Adrenal gland (tissue), 5 donors: ENCODE measurements at regions not wholly inside any gene's neighbourhood (a gene's known extent, or its start where the extent isn't known, plus 50 kb on each side); places are given as distances from the start of the nearest gene placed in this dataset.

Experiments
- POLR2A ChIP-seq, 2 donors: fragments of 450-650 bp; IDR thresholded peaks; one replicate each; pipeline ENCODE4 v1.6.1; 2017; ENCODE audit warnings: antibody characterized with exemption in 2 of 2, mild to moderate bottlenecking in 2 of 2, moderate library complexity in 1 of 2
- TF ChIP-seq, protein P1 (sequence below), 6 experiments: fragments of 450-650 bp in 4 of 6; fragments of 200-600 bp in 2 of 6; sonication (generic) in 1 of 6; IDR thresholded peaks; 1 replicate in 5 of 6; 2 replicates in 1 of 6; pipeline versions ENCODE4 v1.5.1 to v1.8.0; 2016 to 2021; ENCODE audit warnings: antibody characterized with exemption in 6 of 6, mild to moderate bottlenecking in 2 of 6, moderate library complexity in 1 of 6
- donor health status: DM: no; HTN: no; CAD: no.

- no peak for TF ChIP-seq POLR2A (IDR thresholded peaks at IDR 0.05)
- TF ChIP-seq, protein P1, sequence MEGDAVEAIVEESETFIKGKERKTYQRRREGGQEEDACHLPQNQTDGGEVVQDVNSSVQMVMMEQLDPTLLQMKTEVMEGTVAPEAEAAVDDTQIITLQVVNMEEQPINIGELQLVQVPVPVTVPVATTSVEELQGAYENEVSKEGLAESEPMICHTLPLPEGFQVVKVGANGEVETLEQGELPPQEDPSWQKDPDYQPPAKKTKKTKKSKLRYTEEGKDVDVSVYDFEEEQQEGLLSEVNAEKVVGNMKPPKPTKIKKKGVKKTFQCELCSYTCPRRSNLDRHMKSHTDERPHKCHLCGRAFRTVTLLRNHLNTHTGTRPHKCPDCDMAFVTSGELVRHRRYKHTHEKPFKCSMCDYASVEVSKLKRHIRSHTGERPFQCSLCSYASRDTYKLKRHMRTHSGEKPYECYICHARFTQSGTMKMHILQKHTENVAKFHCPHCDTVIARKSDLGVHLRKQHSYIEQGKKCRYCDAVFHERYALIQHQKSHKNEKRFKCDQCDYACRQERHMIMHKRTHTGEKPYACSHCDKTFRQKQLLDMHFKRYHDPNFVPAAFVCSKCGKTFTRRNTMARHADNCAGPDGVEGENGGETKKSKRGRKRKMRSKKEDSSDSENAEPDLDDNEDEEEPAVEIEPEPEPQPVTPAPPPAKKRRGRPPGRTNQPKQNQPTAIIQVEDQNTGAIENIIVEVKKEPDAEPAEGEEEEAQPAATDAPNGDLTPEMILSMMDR (IDR thresholded peaks at IDR 0.05) = no peak
Observed at GRCh38 chr17:71039391-71039790, 870.1 kb downstream of the KCNJ2 start.
